ENCODE measurements at regions not wholly inside any gene's neighbourhood (a gene's known extent, or its start where the extent isn't known, plus 50 kb on each side); places are given as distances from the start of the nearest gene placed in this dataset.
"Not testable (repeated sequence)": the region's sequence is repeated elsewhere in the genome, so short reads cannot be mapped to it uniquely, and the experiment has no call there.

- H3K27ac Mint-ChIP-seq = peak overlapping the region in 1 of 3 donors; percentile 72
- H3K9me3 Mint-ChIP-seq = peaks cover 3 to 12% (median 4%) of the 10 kb centered on the region in 3 donors
- H3K4me1 Mint-ChIP-seq = no peaks in the 10 kb centered on the region
- H3K36me3 Mint-ChIP-seq = no peaks in the 10 kb centered on the region
- no peak overlapping the region for H3K4me3 Mint-ChIP-seq
- H3K27me3 Mint-ChIP-seq = no peaks in the 10 kb centered on the region
These were observed 110.8 kb upstream of the GREM2 start for GRCh38 chr1:240722788-240723187.

GRCh38 chr1:240720976-240721375 lies 109.0 kb upstream of the GREM2 start:
- Mint-ChIP-seq H3K27ac (no peak overlapping the region), H3K4me1 (no peaks in the 10 kb centered on the region), H3K9me3 (peaks cover 0 to 3% (median 0%) of the 10 kb centered on the region in 3 donors), H3K27me3 (no peaks in the 10 kb centered on the region), H3K36me3 (no peaks in the 10 kb centered on the region), H3K4me3 (no peak overlapping the region)

DNA sequence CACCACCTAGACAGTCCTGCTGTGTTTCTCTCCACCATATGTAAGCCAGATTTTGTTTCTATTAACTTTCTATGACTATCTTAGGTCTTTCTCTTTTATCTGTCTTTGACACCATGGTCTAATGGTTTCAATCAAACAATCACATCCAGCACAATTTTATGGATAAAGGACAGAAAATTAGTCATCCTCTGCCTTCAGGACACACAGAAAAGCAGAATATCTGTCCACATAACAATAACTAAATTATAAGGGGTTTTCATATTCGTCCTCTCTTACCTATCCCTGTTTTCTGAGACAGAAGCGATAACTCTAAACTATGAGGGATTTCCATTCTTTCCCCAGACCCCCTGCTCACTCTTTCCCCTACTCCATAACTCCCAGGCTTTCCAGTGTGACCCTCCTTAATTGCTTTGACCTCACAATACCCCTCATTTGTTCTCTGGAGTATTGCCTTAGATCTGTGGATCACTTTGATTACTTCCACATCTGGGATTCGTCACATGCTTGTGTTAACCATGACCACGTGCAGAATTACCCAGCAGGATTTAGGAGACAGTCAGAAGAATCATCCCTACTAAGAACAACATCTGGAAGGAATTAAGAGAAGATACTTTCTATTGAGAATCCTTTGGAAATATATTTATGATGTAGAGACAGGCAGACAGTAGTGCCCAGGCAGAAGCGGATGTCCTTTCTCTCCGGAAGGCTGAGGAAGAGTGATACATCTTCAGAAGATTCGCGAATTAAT lies 108.2 kb upstream of the GREM2 start:
- Mint-ChIP-seq H3K27ac (no peak overlapping the region), H3K9me3 (peaks cover 0 to 3% (median 0%) of the 10 kb centered on the region in 3 donors), H3K4me1 (no peaks in the 10 kb centered on the region), H3K4me3 (no peak overlapping the region), H3K36me3 (no peaks in the 10 kb centered on the region), H3K27me3 (no peaks in the 10 kb centered on the region)

DNA sequence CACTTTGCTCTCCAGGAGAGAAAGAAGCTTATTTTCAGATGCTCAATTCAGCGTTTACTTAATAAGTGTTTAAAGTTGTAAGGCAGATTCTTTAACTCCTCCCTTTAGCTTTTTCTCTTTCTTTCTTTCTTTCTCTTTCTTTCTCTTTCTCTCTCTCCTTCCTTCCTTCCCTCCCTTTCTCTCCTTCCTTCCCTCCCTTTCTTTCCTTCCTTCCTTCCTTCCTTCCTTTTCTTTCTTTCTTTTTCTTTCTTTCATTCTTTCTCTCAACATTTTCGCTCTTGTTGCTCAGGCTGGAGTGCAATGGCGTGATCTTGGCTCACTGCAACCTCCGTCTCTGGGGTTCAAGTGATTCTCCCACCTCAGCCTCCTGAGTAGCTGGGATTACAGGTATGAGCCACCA lies 104.6 kb upstream of the GREM2 start:
- H3K27me3 Mint-ChIP-seq, H3K4me1 Mint-ChIP-seq, H3K9me3 Mint-ChIP-seq, H3K36me3 Mint-ChIP-seq, H3K4me3 Mint-ChIP-seq, H3K27ac Mint-ChIP-seq: not testable (repeated sequence)

DNA sequence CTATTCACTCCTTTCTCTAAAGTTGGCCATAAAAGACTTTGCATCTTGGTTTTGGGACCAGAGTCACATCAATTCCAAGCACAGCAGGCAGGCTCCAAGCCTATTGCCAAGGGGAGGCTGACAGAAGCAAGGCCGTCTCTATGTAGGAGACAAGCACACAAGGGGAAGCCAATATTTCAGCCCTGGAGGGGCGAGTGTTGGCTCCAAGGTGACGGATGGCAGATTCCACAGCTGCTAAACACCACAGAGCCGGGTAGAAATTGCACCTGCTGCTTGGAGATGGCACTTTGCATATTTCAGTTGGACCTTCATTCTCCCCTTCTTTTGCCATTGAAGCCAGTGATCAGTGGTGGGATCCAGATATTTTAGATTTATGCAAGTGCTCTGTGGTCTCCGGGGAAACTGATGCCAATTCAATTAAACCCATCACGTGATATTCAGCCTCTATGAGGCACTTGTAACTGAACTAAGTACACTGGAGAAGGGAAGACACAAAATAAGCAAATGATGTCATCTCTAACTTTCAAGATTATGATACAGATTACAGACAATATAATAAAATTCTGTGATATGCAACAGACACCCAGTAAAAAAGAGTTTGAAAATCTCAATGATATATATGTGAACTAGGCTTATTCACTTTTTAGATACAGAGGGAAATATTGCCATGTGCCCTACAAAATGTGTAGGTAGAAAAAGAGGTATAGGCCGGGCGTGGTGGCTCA lies 102.8 kb upstream of the GREM2 start:
- Mint-ChIP-seq H3K4me1 (peaks cover 0 to 5% (median 1%) of the 10 kb centered on the region in 3 donors), H3K27ac (no peak overlapping the region), H3K36me3 (no peaks in the 10 kb centered on the region), H3K4me3 (no peak overlapping the region), H3K27me3 (no peaks in the 10 kb centered on the region), H3K9me3 (peaks cover 0 to 6% (median 2%) of the 10 kb centered on the region in 3 donors)

DNA sequence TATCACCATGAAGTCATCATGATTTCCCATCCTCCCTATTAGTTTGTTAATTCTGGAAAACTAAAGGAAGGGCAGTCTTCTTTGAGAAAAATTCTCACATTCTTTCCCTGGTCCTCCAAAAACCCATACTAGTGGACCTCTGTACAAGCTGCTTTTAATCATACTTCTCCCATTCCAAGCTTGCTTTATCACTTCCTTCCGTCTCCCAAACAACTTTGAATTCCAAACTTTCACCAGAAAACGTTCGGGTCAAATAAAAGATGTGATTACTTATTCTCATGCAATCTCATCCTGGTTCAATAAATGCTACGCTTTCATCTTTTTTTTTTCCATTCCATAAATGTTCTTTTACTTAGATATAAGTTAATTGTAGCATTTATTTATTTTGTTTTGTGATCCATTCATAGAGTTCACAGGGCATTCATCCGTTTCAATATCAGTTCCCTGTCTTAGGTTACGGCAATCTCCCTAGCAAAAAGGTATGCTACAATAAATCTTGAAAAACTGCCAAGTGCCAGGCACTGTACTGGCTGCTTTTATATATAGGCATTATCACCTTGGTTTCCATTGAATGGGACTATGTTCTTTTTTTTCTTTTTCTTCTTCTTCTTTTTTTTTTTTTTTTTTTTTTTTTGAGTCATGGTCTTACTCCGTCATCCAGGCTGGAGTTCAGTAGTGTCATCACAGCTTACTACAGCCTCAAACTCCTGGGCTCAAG lies 100.2 kb upstream of the GREM2 start:
- Mint-ChIP-seq H3K27me3 (peaks cover 2% of the 10 kb centered on the region), H3K4me1 (peaks cover 0 to 7% (median 1%) of the 10 kb centered on the region in 3 donors), H3K36me3 (peaks cover 2% of the 10 kb centered on the region), H3K4me3 (no peak overlapping the region), H3K9me3 (peaks cover 2 to 6% (median 3%) of the 10 kb centered on the region in 3 donors), H3K27ac (no peak overlapping the region)

DNA sequence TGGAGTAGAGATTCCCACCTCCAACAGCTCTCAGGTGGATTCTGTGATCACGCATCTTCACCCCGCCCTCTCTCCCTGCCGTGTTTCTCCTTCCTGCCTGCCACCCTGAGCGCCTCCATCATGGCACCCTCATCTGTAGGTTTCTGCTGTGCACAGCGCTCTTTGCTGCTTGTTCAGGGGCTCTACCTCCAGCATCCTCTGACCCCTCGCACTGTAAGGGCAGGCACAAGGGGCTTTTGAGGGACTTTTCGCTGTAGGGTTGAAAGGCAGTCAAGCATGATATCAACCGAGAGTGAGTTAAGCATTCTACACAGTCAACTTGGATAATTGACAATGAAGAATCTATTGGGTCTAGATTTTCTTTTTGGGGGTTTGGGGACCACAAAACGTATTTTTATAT lies 99.1 kb upstream of the GREM2 start:
- H3K4me1 Mint-ChIP-seq = peaks cover 0 to 7% (median 1%) of the 10 kb centered on the region in 3 donors
- H3K4me3 Mint-ChIP-seq = peak overlapping the region in 1 of 4 donors; percentile 30

DNA sequence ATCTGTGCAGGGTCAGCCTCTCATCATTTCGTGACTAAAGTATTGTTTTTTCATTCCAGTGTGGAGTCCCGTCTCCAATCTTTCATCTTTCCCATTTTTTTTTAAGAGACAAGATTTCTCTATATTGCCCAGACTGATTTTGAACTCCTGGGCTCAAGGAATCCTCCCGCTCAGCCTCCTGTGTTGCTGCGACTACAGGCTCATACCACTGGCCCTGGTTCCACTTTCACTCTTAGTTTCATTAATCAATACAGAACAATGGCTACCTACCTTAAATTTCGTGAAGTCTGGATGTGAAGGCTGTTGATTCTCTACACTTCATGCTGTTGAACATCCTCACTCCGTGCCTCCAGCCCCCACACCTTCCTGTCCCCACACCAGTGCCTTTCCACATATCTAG lies 97.7 kb upstream of the GREM2 start:
- H3K4me3 Mint-ChIP-seq = peak overlapping the region in 1 of 4 donors; percentile 35
- peaks cover 2% of the 10 kb centered on the region for H3K36me3 Mint-ChIP-seq
- H3K4me1 Mint-ChIP-seq = peaks cover 0 to 7% (median 1%) of the 10 kb centered on the region in 3 donors
- no peak overlapping the region for H3K27ac Mint-ChIP-seq
- H3K9me3 Mint-ChIP-seq = peaks cover 2 to 6% (median 3%) of the 10 kb centered on the region in 3 donors
- peaks cover 2% of the 10 kb centered on the region for H3K27me3 Mint-ChIP-seq

More for the DNA sequence above, 99.1 kb upstream of the GREM2 start:
- Mint-ChIP-seq H3K27me3 (peaks cover 2% of the 10 kb centered on the region), H3K9me3 (peaks cover 2 to 6% (median 3%) of the 10 kb centered on the region in 3 donors), H3K36me3 (peaks cover 2% of the 10 kb centered on the region), H3K27ac (no peak overlapping the region)

- Mint-ChIP-seq H3K9me3 (peaks cover 0 to 4% (median 3%) of the 10 kb centered on the region in 3 donors), H3K27me3 (peaks cover 2% of the 10 kb centered on the region), H3K27ac (no peak overlapping the region), H3K4me3 (no peak overlapping the region), H3K4me1 (peaks cover 0 to 7% (median 1%) of the 10 kb centered on the region in 3 donors), H3K36me3 (peaks cover 2% of the 10 kb centered on the region)
These were observed 94.4 kb upstream of the GREM2 start for GRCh38 chr1:240706150-240706935.

DNA sequence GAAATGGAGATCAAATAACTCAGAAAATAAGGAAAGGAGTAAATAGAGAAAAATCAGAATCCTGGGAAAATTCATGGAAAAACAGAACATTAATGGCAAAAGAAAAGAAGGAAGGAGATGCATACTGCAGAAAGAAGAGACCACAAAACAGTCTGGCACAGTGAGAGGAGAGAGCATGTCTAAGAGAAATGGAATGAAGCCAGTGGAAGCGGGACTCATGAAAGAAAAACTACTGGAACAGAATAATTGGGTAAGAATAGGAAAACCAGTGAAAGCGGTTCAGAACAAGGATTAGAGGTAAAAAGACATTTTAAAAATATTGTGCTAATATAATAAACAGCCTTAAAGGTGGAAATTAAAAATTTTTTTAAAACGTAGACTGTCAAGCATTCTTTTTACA lies 93.6 kb upstream of the GREM2 start:
- peaks cover 2% of the 10 kb centered on the region for H3K27me3 Mint-ChIP-seq
- H3K9me3 Mint-ChIP-seq = peaks cover 0 to 3% (median 0%) of the 10 kb centered on the region in 3 donors
- no peak overlapping the region for H3K27ac Mint-ChIP-seq
- peaks cover 0 to 4% (median 1%) of the 10 kb centered on the region in 3 donors for H3K4me1 Mint-ChIP-seq
- H3K4me3 Mint-ChIP-seq = no peak overlapping the region
- peaks cover 2% of the 10 kb centered on the region for H3K36me3 Mint-ChIP-seq

DNA sequence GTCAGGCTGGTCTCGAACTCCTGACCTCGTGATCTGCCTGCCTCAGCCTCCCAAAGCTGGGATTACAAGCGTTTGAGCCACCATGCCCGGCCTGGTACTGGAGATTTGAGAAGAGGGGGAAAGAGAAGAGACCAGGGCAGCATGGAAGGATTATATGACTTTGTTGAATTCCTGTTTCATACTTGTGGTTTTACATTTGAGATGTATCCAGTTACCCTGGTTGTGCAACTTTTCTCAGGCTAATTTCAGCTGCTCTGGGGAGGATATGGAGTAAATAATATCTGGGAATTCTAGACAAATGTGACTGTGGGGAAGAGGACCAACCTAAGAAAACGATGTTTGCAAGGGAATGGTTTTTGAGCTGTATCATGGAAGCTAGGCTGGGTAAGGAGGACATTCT lies 89.5 kb upstream of the GREM2 start:
- Mint-ChIP-seq H3K27me3 (no peaks in the 10 kb centered on the region), H3K9me3 (peaks cover 0 to 2% (median 2%) of the 10 kb centered on the region in 3 donors), H3K4me1 (no peaks in the 10 kb centered on the region), H3K27ac (no peak overlapping the region), H3K4me3 (no peak overlapping the region), H3K36me3 (no peaks in the 10 kb centered on the region)

DNA sequence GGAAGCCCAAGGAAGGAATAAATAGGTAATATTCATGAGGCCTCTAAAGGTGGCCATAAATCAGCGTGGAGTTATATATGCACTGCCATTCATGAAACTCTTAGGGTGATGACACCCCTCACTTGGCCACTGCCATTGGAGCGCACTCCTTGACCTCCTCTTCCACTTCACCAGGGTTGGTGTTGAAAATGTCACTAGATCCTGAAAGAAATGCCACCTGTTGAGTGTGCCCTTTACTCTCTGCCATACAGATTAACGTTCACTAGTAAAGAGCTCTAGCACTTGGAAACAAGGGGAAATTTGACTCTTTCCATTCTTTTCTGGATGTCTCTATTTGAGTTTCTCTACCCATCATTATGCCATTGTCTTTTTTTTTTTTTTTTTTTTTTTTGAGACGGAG lies 83.5 kb upstream of the GREM2 start:
- Mint-ChIP-seq H3K4me3 (no peak overlapping the region), H3K4me1 (no peaks in the 10 kb centered on the region), H3K9me3 (peaks cover 0 to 4% (median 3%) of the 10 kb centered on the region in 3 donors), H3K27ac (no peak overlapping the region), H3K36me3 (no peaks in the 10 kb centered on the region), H3K27me3 (peaks cover 3% of the 10 kb centered on the region)

DNA sequence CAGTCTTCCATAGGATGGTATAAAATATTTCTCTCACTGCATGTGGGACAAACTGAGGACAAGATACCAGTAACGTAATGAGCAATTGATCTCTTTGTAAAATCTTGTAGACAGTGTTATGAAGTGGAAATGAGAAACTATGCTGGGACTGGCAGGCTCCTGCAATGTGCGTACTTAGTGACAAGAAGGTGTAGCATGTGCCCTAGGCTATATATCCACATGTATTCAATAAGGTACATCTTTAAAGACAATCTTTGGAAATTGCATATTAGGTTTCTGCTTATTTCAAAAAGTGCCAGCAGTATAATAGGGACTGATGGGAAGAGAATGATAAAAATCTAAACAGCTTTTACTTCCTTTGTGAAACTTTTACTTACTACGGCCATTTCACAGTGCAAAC lies 81.9 kb upstream of the GREM2 start:
- Mint-ChIP-seq H3K27me3 (peaks cover 3% of the 10 kb centered on the region), H3K4me1 (peaks cover 0 to 2% (median 0%) of the 10 kb centered on the region in 3 donors), H3K27ac (no peak overlapping the region), H3K9me3 (peaks cover 0 to 3% (median 2%) of the 10 kb centered on the region in 3 donors), H3K36me3 (no peaks in the 10 kb centered on the region), H3K4me3 (no peak overlapping the region)

DNA sequence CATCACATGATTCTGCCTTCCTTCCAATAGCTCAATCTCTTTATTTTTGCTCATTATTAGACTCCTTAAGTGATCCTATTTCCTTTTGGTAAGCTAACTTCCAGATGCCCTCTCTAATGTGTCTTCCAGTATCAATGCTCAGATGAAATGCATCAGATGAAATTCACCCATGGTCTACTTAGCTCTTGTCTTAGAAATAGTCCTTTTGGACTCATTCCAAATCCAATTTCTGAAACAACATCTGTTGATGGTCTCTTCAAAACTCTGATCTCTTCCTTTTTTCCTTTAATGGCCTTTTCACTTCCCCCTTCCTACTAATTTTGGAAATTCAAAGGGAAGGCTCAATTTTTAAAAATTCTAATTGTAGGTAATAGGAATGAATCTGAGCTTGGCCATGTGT lies 81.1 kb upstream of the GREM2 start:
- peaks cover 0 to 2% (median under 1%) of the 10 kb centered on the region in 3 donors for H3K4me1 Mint-ChIP-seq
- peaks cover 0 to 3% (median 2%) of the 10 kb centered on the region in 3 donors for H3K9me3 Mint-ChIP-seq
- H3K36me3 Mint-ChIP-seq = no peaks in the 10 kb centered on the region
- H3K4me3 Mint-ChIP-seq = no peak overlapping the region
- peaks cover 3% of the 10 kb centered on the region for H3K27me3 Mint-ChIP-seq
- no peak overlapping the region for H3K27ac Mint-ChIP-seq

All from IgD-negative memory B cell (primary cell).